Mesothelial cell of epicardium (in vitro differentiated cells): ENCODE measurements at regions not wholly inside any gene's neighbourhood (a gene's known extent, or its start where the extent isn't known, plus 50 kb on each side); places are given as distances from the start of the nearest gene placed in this dataset.

Experiments
- DNase-seq, 2 experiments: peaks; one replicate each; pipeline ENCODE4 v3.0.0; 2021; ENCODE audit warnings: low spot score in 2 of 2; ENCODE audit not compliant: unreplicated experiment in 2 of 2
- H3K27ac Mint-ChIP-seq: 2 replicates; pipeline ENCODE4 v1.8.0; 2021; ENCODE audit warnings: mixed read lengths
- H3K27me3 Mint-ChIP-seq: 2 replicates; pipeline ENCODE4 v1.8.0; 2021; ENCODE audit warnings: low read depth, mixed read lengths
- H3K36me3 Mint-ChIP-seq: 2 replicates; pipeline ENCODE4 v1.8.0; 2021; ENCODE audit warnings: mixed read lengths
- H3K4me1 Mint-ChIP-seq: 2 replicates; pipeline ENCODE4 v1.8.0; 2021; ENCODE audit warnings: mixed read lengths
- H3K4me3 Mint-ChIP-seq: 2 replicates; pipeline ENCODE4 v1.8.0; 2021; ENCODE audit warnings: mild to moderate bottlenecking, moderate library complexity, mixed read lengths
- H3K9me3 Mint-ChIP-seq: 2 replicates; pipeline ENCODE4 v1.8.0; 2021; ENCODE audit warnings: mixed read lengths
- CTCF ChIP-seq: fragments of 200-600 bp; sonication (generic); IDR thresholded peaks from one replicate; pipeline ENCODE4 v1.5.0; 2021; ENCODE audit warnings: antibody characterized with exemption; ENCODE audit not compliant: unreplicated experiment

- DNase-seq, result no peak
- Mint-ChIP-seq H3K27me3 (no peaks in the 10 kb centered on the region), H3K4me1 (no peaks in the 10 kb centered on the region), H3K27ac (no peak overlapping the region), H3K36me3 (no peaks in the 10 kb centered on the region), H3K9me3 (peaks cover 4% of the 10 kb centered on the region), H3K4me3 (no peak overlapping the region)
- no peak for TF ChIP-seq CTCF
Observed at GRCh38 chr22:47625531-47626427, 863.3 kb downstream of the TBC1D22A start.

- no peak overlapping the region for H3K4me3 Mint-ChIP-seq
- no peak for TF ChIP-seq CTCF
- H3K9me3 Mint-ChIP-seq, result peaks cover 4% of the 10 kb centered on the region
- no peaks in the 10 kb centered on the region for H3K36me3 Mint-ChIP-seq
- no peaks in the 10 kb centered on the region for H3K27me3 Mint-ChIP-seq
- DNase-seq, result no peak
- H3K4me1 Mint-ChIP-seq, result no peaks in the 10 kb centered on the region
- H3K27ac Mint-ChIP-seq, result no peak overlapping the region
Observed at GRCh38 chr22:47625013-47625385, 862.5 kb downstream of the TBC1D22A start.

GRCh38 chr22:47624252-47625012 lies 862.0 kb downstream of the TBC1D22A start:
- H3K27me3 Mint-ChIP-seq, result no peaks in the 10 kb centered on the region
- no peak for TF ChIP-seq CTCF
- DNase-seq, result no peak
- no peaks in the 10 kb centered on the region for H3K36me3 Mint-ChIP-seq
- H3K4me3 Mint-ChIP-seq, result no peak overlapping the region
- H3K27ac Mint-ChIP-seq, result no peak overlapping the region
- H3K9me3 Mint-ChIP-seq, result peaks cover 4% of the 10 kb centered on the region
- H3K4me1 Mint-ChIP-seq, result no peaks in the 10 kb centered on the region

- Mint-ChIP-seq H3K36me3 (no peaks in the 10 kb centered on the region), H3K9me3 (peaks cover 4% of the 10 kb centered on the region), H3K27me3 (no peaks in the 10 kb centered on the region), H3K4me1 (no peaks in the 10 kb centered on the region), H3K4me3 (no peak overlapping the region), H3K27ac (no peak overlapping the region)
- no peak for DNase-seq
- no peak for TF ChIP-seq CTCF
Observed at GRCh38 chr22:47623763-47624148, 861.3 kb downstream of the TBC1D22A start.

DNA sequence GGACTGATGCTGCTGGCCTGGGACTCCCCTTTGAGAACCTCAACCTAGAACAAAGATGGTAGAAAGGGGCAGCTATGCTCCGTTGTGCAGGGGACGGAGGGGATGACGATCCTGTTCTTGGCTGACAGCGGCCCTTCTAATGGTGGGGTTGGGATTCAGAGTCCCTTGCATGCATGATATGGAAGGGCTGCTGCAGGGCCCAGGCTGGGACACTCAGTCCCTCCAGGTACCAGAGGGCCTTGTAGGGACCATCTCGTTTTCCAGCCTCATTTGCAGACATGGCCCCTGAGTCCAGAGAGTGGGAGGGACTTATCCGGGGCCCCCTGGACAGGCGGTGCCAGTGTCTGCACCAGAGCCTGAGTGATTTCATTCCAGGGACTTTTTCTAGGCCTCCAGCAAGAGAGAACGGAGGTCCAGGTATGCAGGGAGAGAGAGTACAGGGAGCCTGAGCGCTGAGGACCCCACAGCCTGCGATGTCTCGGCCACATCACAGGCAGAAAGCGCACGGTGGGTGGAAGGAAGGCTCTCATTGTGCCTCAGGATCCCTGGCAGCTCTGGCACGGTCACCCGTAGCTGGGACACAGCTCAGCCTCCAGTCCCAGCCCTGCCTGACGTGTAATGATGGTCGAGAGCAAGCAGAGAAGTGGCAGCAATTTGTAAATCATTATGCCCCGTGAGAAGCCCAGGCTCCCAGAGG lies 860.8 kb downstream of the TBC1D22A start:
- no peak overlapping the region for H3K27ac Mint-ChIP-seq
- peaks cover 4% of the 10 kb centered on the region for H3K9me3 Mint-ChIP-seq
- H3K27me3 Mint-ChIP-seq, result no peaks in the 10 kb centered on the region
- no peak for DNase-seq
- no peak overlapping the region for H3K4me3 Mint-ChIP-seq
- H3K36me3 Mint-ChIP-seq, result no peaks in the 10 kb centered on the region
- TF ChIP-seq CTCF, result no peak
- no peaks in the 10 kb centered on the region for H3K4me1 Mint-ChIP-seq
